Testis (tissue), 2 donors: ENCODE measurements at regions not wholly inside any gene's neighbourhood (a gene's known extent, or its start where the extent isn't known, plus 50 kb on each side); places are given as distances from the start of the nearest gene placed in this dataset.

ENCODE experiments used
- CTCF ChIP-seq, 3 experiments: fragments of 450-650 bp in 2 of 3; fragments of 200-600 bp in 1 of 3; sonication (generic) in 1 of 3; IDR thresholded peaks; one replicate each; pipeline ENCODE4 v1.5.1; 2016 to 2019; ENCODE audit warnings: antibody characterized with exemption in 3 of 3, mild to moderate bottlenecking in 2 of 3, moderate library complexity in 1 of 3
- POLR2A ChIP-seq: fragments of 450-650 bp; IDR thresholded peaks from one replicate; pipeline ENCODE4 v1.6.1; 2017; ENCODE audit warnings: antibody characterized with exemption, mild to moderate bottlenecking, moderate library complexity

GRCh38 chr7:153088601-153089000, 329.0 kb downstream of the ACTR3B start:
- TF ChIP-seq CTCF (IDR thresholded peaks at IDR 0.05) (no peak), POLR2A (no peak)
